H1 (cell line): ENCODE measurements at regions not wholly inside any gene's neighbourhood (a gene's known extent, or its start where the extent isn't known, plus 50 kb on each side); places are given as distances from the start of the nearest gene placed in this dataset.

ENCODE experiments used
- CTCF ChIA-PET: fragments of 300-600 bp; sonication (Branson Sonifier 250); formaldehyde crosslinking; loops from one replicate; lab custom pipeline; 2021; ENCODE audit not compliant: partially characterized antibody; lab: Charles Lee
- POLR2A ChIA-PET: fragments of 300-600 bp; sonication (Branson Sonifier 250); formaldehyde crosslinking; loops from one replicate; lab custom pipeline; 2021; ENCODE audit warnings: inconsistent platforms; ENCODE audit not compliant: partially characterized antibody; lab: Charles Lee
- DNase-seq, 2 experiments: peaks; one replicate each; pipeline versions ENCODE4 v3.0.0 to v3.0.0-alpha.2; 2010 to 2022; ENCODE audit warnings: low spot score in 2 of 2, low read depth in 1 of 2, mixed read lengths in 1 of 2
- FAIRE-seq: peaks from 2 replicates; lab custom pipeline; 2011; peaks lifted over from hg19 to GRCh38; lab: Jason Lieb, UNC
- H2AFZ ChIP-seq: 2 replicates; pipeline ENCODE4 v1.8.1; 2012; ENCODE audit warnings: low read length, inconsistent platforms
- H2AK5ac ChIP-seq: 2 replicates; pipeline ENCODE4 v1.6.1; 2013; ENCODE audit warnings: low read depth, low read length
- H2BK120ac ChIP-seq: replicated peaks from 2 replicates; pipeline ENCODE3; 2013; ENCODE audit warnings: low read depth, low read length, inconsistent platforms
- H2BK12ac ChIP-seq: 2 replicates; pipeline ENCODE4 v1.6.1; 2013; ENCODE audit warnings: low read depth, low read length
- H2BK15ac ChIP-seq: 2 replicates; pipeline ENCODE4 v1.6.1; 2013; ENCODE audit warnings: low read length
- H2BK20ac ChIP-seq: 2 replicates; pipeline ENCODE4 v1.6.1; 2013; ENCODE audit warnings: low read length
- H2BK5ac ChIP-seq: 2 replicates; pipeline ENCODE4 v1.6.1; 2013; ENCODE audit warnings: low read depth, low read length
- H3K14ac ChIP-seq: 2 replicates; pipeline ENCODE4 v1.6.1; 2013; ENCODE audit warnings: inconsistent platforms; ENCODE audit not compliant: insufficient read length
- H3K18ac ChIP-seq: 2 replicates; pipeline ENCODE4 v1.6.1; 2013; ENCODE audit warnings: low read length; ENCODE audit errors: extremely low read depth
- H3K23ac ChIP-seq: 2 replicates; pipeline ENCODE4 v1.6.1; 2013; ENCODE audit warnings: inconsistent platforms; ENCODE audit not compliant: insufficient read length
- H3K23me2 ChIP-seq: 2 replicates; pipeline ENCODE4 v1.6.1; 2013; ENCODE audit warnings: low read depth, low read length
- H3K27ac ChIP-seq: 2 replicates; pipeline ENCODE4 v1.6.1; 2011; ENCODE audit warnings: low read depth, low read length, inconsistent platforms
- H3K27me3 ChIP-seq, 4 experiments: replicated peaks in 1 of 4; 1 replicate in 1 of 4; 2 replicates in 3 of 4; pipeline versions ENCODE4 v1.6.1 to v1.8.1; 2011 to 2013; ENCODE audit warnings: low read length in 3 of 4, mild to moderate bottlenecking in 3 of 4, inconsistent platforms in 2 of 4, mixed read lengths in 2 of 4, moderate library complexity in 1 of 4; ENCODE audit not compliant: control insufficient read depth in 3 of 4, insufficient read depth in 3 of 4; ENCODE audit errors: extremely low read depth in 1 of 4
- H3K36me3 ChIP-seq, 4 experiments: 2 replicates each; pipeline versions ENCODE4 v1.6.1 to v1.8.1; 2011 to 2013; ENCODE audit warnings: mild to moderate bottlenecking in 4 of 4, low read length in 3 of 4, moderate library complexity in 2 of 4, control low read depth in 1 of 4, inconsistent platforms in 1 of 4; ENCODE audit not compliant: insufficient read depth in 4 of 4, control insufficient read depth in 2 of 4
- H3K4ac ChIP-seq: replicated peaks from 2 replicates; pipeline ENCODE3; 2013; ENCODE audit warnings: low read length, low read depth, mixed read lengths, inconsistent platforms; ENCODE audit not compliant: insufficient read length
- H3K4me1 ChIP-seq, 4 experiments: replicated peaks in 1 of 4; 1 replicate in 1 of 4; 2 replicates in 3 of 4; pipeline versions ENCODE4 v1.6.1 to v1.8.1; 2011 to 2013; ENCODE audit warnings: low read length in 3 of 4, inconsistent platforms in 2 of 4, mixed read lengths in 1 of 4; ENCODE audit not compliant: insufficient read depth in 4 of 4, control insufficient read depth in 3 of 4
- H3K4me2 ChIP-seq, 2 experiments: 2 replicates each; pipeline versions ENCODE4 v1.6.1 to v1.8.1; 2011 to 2013; ENCODE audit warnings: low read depth in 2 of 2, low read length in 2 of 2, control low read depth in 1 of 2, inconsistent platforms in 1 of 2, mild to moderate bottlenecking in 1 of 2; ENCODE audit not compliant: insufficient read depth in 1 of 2
- H3K4me3 ChIP-seq, 4 experiments: fragments of 200-600, 300-600 bp in 1 of 4; sonication (generic), shearing (Covaris generic), sonication (Bioruptor Twin) in 1 of 4; 2 replicates each; pipeline versions ENCODE4 v1.5.1 to v1.8.1; 2011 to 2016; ENCODE audit warnings: low read length in 4 of 4, low read depth in 3 of 4, control low read depth in 2 of 4, inconsistent platforms in 2 of 4, mild to moderate bottlenecking in 2 of 4, mixed read lengths in 1 of 4, moderate library complexity in 1 of 4; ENCODE audit not compliant: insufficient read depth in 2 of 4; ENCODE audit errors: extremely low read depth in 1 of 4
- H3K56ac ChIP-seq: replicated peaks from 2 replicates; pipeline ENCODE3; 2013; ENCODE audit warnings: low read depth, mild to moderate bottlenecking, mixed read lengths, low read length, inconsistent platforms; ENCODE audit not compliant: insufficient read length
- H3K79me1 ChIP-seq: 2 replicates; pipeline ENCODE4 v1.6.1; 2013; ENCODE audit warnings: low read depth, low read length, control low read depth
- H3K79me2 ChIP-seq, 2 experiments: 2 replicates each; pipeline versions ENCODE4 v1.6.1 to v1.8.1; 2012 to 2013; ENCODE audit warnings: low read length in 2 of 2, mild to moderate bottlenecking in 2 of 2, inconsistent platforms in 1 of 2; ENCODE audit not compliant: insufficient read depth in 2 of 2, control insufficient read depth in 1 of 2
- H3K9ac ChIP-seq, 4 experiments: replicated peaks in 1 of 4; 1 replicate in 1 of 4; 2 replicates in 3 of 4; pipeline versions ENCODE4 v1.6.1 to v1.8.1; 2011 to 2013; ENCODE audit warnings: low read depth in 3 of 4, low read length in 3 of 4, control low read depth in 2 of 4, mild to moderate bottlenecking in 2 of 4, moderate library complexity in 2 of 4, inconsistent platforms in 1 of 4; ENCODE audit errors: extremely low read depth in 1 of 4
- H3K9me3 ChIP-seq, 2 experiments: 2 replicates each; pipeline versions ENCODE4 v1.6.1 to v1.8.1; 2012 to 2013; ENCODE audit warnings: mild to moderate bottlenecking in 2 of 2, moderate library complexity in 2 of 2, control low read depth in 1 of 2, inconsistent platforms in 1 of 2, low read depth in 1 of 2, low read length in 1 of 2, mixed read lengths in 1 of 2; ENCODE audit not compliant: insufficient read depth in 2 of 2
- H4K20me1 ChIP-seq, 2 experiments: replicated peaks in 1 of 2; 2 replicates each; pipeline versions ENCODE3 to v1.8.1; 2011 to 2013; ENCODE audit warnings: inconsistent platforms in 2 of 2, low read length in 2 of 2, mild to moderate bottlenecking in 1 of 2; ENCODE audit not compliant: insufficient read depth in 2 of 2, control insufficient read depth in 1 of 2
- H4K5ac ChIP-seq: 2 replicates; pipeline ENCODE4 v1.6.1; 2013; ENCODE audit warnings: low read length, low read depth, mixed read lengths, inconsistent platforms; ENCODE audit not compliant: insufficient read length
- H4K8ac ChIP-seq: 2 replicates; pipeline ENCODE4 v1.8.0; 2013; ENCODE audit warnings: mild to moderate bottlenecking, moderate library complexity, low read length, inconsistent platforms; ENCODE audit not compliant: insufficient read depth; ENCODE audit errors: extremely low read depth
- H4K91ac ChIP-seq: replicated peaks from 2 replicates; pipeline ENCODE3; 2013; ENCODE audit warnings: low read length, mixed read lengths, inconsistent platforms; ENCODE audit not compliant: insufficient read length
- FOSL1 ChIP-seq: IDR thresholded peaks from 2 replicates; pipeline ENCODE4 v1.6.1; 2011; ENCODE audit warnings: mild to moderate bottlenecking, low read depth, low read length, moderate library complexity; ENCODE audit not compliant: insufficient read depth
- POLR2A ChIP-seq, 2 experiments: IDR thresholded peaks; 1 replicate in 1 of 2; 2 replicates in 1 of 2; pipeline ENCODE4 v1.6.1; 2011; ENCODE audit warnings: low read depth in 2 of 2, low read length in 2 of 2, mild to moderate bottlenecking in 2 of 2; ENCODE audit errors: control extremely low read depth in 1 of 2
- POU5F1 ChIP-seq: IDR thresholded peaks from 2 replicates; pipeline ENCODE4 v1.6.1; 2011; ENCODE audit warnings: low read depth, mild to moderate bottlenecking, low read length, moderate library complexity
- RNF2 ChIP-seq: fragments of 200-900, 300-1000 bp; sonication (generic); IDR thresholded peaks from 2 replicates; pipeline ENCODE4 v1.7.1; 2016; ENCODE audit warnings: borderline replicate concordance, low read depth, mild to moderate bottlenecking, antibody characterized with exemption, low read length; ENCODE audit not compliant: poor library complexity, severe bottlenecking; ENCODE audit errors: missing control alignments
- WGBS, 2 experiments: shearing (Covaris generic) in 1 of 2; methylation state at CpG; one replicate each; pipeline versions ENCODE4 v1.1.6 to v1.1.7; 2013 to 2015; ENCODE audit warnings: low lambda C conversion rate in 2 of 2, mixed read lengths in 2 of 2, inconsistent platforms in 1 of 2, low coverage in 1 of 2, missing lambda C conversion rate in 1 of 2; ENCODE audit not compliant: insufficient replicate concordance in 2 of 2, insufficient coverage in 1 of 2, insufficient read length in 1 of 2; ENCODE audit errors: extremely low coverage in 1 of 2, missing lambda C conversion rate in 1 of 2; 5-methylcytosine and 5-hydroxymethylcytosine counted together
- TF ChIP-seq, protein P1 (sequence below): IDR thresholded peaks from 2 replicates; pipeline ENCODE4 v1.6.1; 2011; ENCODE audit warnings: low read depth, mild to moderate bottlenecking, low read length; ENCODE audit not compliant: insufficient read depth

DNA sequence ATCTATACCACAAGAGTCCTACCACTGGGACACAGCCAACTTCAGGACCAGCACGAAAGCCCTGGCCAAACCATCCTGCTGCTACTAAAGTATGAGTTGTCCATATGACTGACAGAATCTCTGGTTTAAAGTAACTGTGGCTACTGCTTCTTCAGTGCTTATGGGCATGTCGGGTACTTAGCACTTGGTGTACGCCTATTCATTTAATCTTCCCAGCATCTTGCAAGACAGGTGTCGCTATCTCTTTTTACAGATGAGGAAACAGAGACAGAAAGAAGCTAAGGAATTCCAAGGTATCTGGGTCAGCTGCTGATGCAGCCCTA lies 203.4 kb upstream of the ID2 start (continued):
- no peak for TF ChIP-seq FOSL1

DNA sequence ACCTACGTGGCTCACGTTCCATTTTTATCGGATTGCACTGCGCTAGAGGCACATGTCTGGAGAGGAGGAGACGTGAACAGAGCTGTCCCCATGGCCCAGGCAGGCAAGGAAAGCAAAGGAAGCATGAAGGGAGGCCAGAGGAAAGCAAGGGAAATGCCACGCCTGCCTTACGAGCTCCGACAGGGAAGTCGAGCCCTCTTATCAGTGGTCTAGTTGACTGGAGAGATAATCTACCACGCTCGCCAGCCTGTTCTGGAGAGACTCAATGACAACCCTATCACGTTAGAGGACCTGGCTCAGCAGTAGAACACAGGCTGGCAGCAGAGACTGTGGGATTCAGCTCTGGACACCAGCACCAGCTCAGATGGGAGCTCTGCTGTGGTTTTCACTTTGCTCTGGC lies 202.6 kb upstream of the ID2 start:
- Histone ChIP-seq H3K79me1 (no peaks in the 10 kb centered on the region), H3K18ac (no peak overlapping the region)
- POLR2A ChIA-PET: no interaction called here
- TF ChIP-seq RNF2 (no peak), POU5F1 (no peak), POLR2A (IDR thresholded peaks at IDR 0.05; ENCODE audit: control extremely low read depth in 1 of 2, low read depth in 2 of 2, low read length in 2 of 2) (no peak)
- TF ChIP-seq, protein P1, sequence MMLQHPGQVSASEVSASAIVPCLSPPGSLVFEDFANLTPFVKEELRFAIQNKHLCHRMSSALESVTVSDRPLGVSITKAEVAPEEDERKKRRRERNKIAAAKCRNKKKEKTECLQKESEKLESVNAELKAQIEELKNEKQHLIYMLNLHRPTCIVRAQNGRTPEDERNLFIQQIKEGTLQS: no peak

More for the DNA sequence above, 202.6 kb upstream of the ID2 start:
- no peaks in the 10 kb centered on the region; the same call in 1 of the 2 replicates for H3K23me2 ChIP-seq
- H2BK5ac ChIP-seq: no peak overlapping the region
- CTCF ChIA-PET: interaction anchor here (0.5 to 1.5 kb wide), 2 partner anchors 66 to 284 kb away, joined by 3 read pairs; no protein-coding TSS in a partner anchor
- no peak overlapping the region for H3K9ac ChIP-seq
- H2BK120ac ChIP-seq: no peak overlapping the region
- no peak overlapping the region for H3K14ac ChIP-seq
- no peaks in the 10 kb centered on the region for H3K36me3 ChIP-seq
- no peaks in the 10 kb centered on the region for H3K27me3 ChIP-seq
- H2BK12ac ChIP-seq: no peak overlapping the region
- no peak overlapping the region for H2BK15ac ChIP-seq
- H3K4me1 ChIP-seq: no peaks in the 10 kb centered on the region
- H2AFZ ChIP-seq: no peak overlapping the region
- H3K23ac ChIP-seq: no peak overlapping the region
- H2BK20ac ChIP-seq: no peak overlapping the region
- no peak overlapping the region for H3K27ac ChIP-seq
- no peak overlapping the region for H3K4me2 ChIP-seq
- H4K5ac ChIP-seq: no peak overlapping the region
- H3K4ac ChIP-seq: no peak overlapping the region
- no peak for DNase-seq
- no peak overlapping the region for H3K56ac ChIP-seq
- no peak overlapping the region for H3K4me3 ChIP-seq
- 92% methylated on average over 12 of the region's 12 CpGs; no CpG with 5 or more reads in 1 of the 2 experiments for WGBS, 2 experiments
- H3K79me2 ChIP-seq: no peaks in the 10 kb centered on the region
- no peak overlapping the region for H2AK5ac ChIP-seq
- no peaks in the 10 kb centered on the region for H4K20me1 ChIP-seq
- no peaks in the 10 kb centered on the region for H3K9me3 ChIP-seq
- FAIRE-seq: no peak
- peak overlapping the region; percentile 11; the same call in 1 of the 2 replicates for H4K8ac ChIP-seq
- no peak overlapping the region for H4K91ac ChIP-seq
